GM18507 (cell line): ENCODE measurements at regions not wholly inside any gene's neighbourhood (a gene's known extent, or its start where the extent isn't known, plus 50 kb on each side); places are given as distances from the start of the nearest gene placed in this dataset.
"Not testable (repeated sequence)": the region's sequence is repeated elsewhere in the genome, so short reads cannot be mapped to it uniquely, and the experiment has no call there.

ENCODE experiments used
- DNase-seq: peaks from one replicate; pipeline ENCODE4 v3.0.0; 2011; ENCODE audit warnings: low read depth; ENCODE audit not compliant: insufficient read length; ENCODE audit errors: extremely low spot score
- FAIRE-seq: peaks from 2 replicates; lab custom pipeline; 2011; peaks lifted over from hg19 to GRCh38; lab: Jason Lieb, UNC

GRCh38 chrX:13396924-13397323 is 77.1 kb upstream of the ATXN3L start:
- no peak for FAIRE-seq
- DNase-seq = no peak

- DNase-seq = no peak
- FAIRE-seq = no peak
These were observed 69.6 kb upstream of the ATXN3L start for GRCh38 chrX:13389501-13389900.

GRCh38 chrX:13387666-13388494 is 68.0 kb upstream of the ATXN3L start:
- no peak for DNase-seq
- FAIRE-seq = no peak

- no peak for FAIRE-seq
- no peak for DNase-seq
These were observed 66.8 kb upstream of the ATXN3L start for GRCh38 chrX:13386636-13387035.

DNA sequence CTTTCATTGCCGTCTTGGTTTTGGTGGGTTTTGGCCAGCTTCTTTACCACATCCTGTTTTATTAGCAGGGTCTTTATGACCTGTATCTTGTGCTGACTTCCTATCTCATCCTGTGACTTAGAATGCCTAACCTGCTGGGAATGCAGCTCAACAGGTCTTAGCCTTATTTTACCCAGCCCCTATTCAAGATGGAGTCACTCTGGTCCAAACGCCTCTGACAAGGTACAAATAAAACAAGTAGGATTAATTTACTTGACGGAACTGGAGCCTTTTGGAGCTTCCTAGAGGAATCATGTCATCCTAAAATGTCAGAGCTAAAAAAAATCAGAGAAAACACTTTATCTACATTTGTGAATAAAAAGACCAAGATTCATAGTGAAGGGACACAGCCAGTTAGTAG is 66.2 kb upstream of the ATXN3L start:
- FAIRE-seq (no peak), DNase-seq (no peak)

DNA sequence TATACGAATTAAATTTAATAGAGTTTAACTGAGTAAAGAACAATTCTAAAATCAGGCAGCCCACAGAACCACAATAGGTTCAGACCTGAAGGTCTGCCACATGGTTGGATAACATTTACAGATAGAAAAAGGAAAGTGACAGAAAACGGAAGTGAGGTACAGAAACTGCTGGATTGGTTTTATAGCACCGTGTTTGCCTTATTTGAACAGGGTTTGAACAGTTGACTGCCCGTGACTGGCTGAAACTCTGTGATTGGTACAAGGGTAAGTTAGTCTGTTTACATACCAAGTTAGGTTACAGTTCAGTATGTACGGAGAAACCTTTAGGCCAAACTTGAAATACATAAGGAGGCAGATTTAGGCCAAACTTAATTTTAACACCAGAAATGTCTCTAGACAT is 64.1 kb upstream of the ATXN3L start:
- no peak for DNase-seq
- FAIRE-seq = peak; percentile 84

GRCh38 chrX:13381514-13381913 is 61.7 kb upstream of the ATXN3L start:
- no peak for DNase-seq
- no peak for FAIRE-seq

DNA sequence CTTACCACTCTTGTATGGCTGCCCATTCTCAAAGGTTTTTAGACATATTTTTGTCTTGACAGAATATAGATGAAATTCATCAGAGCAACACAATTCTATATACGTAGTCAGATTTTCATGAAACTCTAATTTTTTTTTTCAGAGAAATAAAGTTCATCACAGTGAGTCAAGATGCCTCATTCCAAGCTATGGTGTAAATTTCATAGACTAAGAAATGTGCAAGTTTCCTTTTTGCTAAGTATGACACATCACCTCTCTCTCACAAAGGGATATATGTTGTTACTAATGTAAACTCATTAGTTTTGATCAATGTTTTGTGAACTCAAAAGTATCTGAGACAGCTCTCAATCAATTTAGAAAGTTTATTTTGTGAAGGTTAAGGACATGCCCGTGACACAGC is 60.4 kb upstream of the ATXN3L start:
- FAIRE-seq = no peak
- DNase-seq = no peak

GRCh38 chrX:13378562-13379518 is 59.0 kb upstream of the ATXN3L start:
- not testable (repeated sequence) for DNase-seq
- peak; percentile 84 for FAIRE-seq

DNA sequence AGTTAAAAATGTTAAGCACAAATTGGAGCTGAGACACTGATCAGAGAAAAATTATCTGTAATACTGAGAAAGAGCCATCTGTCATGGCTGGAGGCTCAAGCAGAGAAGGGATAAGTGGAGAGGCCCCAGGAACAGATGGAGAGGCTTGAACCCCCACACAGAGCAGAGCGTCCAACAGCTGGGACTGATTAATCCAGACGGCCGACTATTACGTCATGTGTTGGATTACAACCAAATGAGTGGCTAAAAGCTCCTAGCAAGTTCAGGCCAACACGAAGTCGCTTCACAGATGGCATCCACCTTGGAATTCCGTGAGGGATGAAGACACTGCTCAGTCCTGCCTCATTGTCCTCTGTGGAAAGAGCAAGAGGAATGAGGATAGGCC is 57.7 kb upstream of the ATXN3L start:
- FAIRE-seq (no peak), DNase-seq (no peak)

DNA sequence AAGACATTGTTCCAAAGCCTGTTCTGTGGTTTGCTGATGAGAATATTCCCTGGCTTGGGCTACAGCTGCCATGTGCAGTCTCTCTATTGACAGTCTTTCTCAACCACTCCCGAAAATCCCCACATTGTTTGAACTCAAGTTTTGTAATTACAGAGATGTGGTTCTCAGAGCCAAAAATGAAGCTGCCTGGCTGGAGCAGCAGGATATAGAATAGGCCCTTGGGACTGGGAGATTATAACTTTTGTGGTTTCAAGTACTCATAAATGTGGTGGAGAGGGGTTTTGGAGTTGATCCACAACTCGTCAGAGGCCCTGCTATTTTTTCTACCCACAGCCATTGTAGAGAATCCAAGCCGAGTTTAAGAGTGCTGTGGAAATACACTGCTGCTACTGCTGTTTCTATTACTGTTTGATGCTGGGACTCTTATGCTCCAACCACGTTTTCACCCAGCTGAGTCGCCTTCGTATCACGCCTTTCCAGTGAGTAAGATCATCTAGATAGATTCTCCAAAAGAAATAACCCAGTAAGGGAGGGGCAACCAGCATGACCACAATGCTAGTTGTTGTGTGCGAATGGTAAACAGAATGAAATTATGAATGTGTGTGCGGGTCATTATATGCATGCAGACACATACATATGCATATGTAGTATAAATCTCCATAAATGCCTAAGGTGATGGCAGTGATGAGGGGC is 57.1 kb upstream of the ATXN3L start:
- FAIRE-seq = no peak
- no peak for DNase-seq

DNA sequence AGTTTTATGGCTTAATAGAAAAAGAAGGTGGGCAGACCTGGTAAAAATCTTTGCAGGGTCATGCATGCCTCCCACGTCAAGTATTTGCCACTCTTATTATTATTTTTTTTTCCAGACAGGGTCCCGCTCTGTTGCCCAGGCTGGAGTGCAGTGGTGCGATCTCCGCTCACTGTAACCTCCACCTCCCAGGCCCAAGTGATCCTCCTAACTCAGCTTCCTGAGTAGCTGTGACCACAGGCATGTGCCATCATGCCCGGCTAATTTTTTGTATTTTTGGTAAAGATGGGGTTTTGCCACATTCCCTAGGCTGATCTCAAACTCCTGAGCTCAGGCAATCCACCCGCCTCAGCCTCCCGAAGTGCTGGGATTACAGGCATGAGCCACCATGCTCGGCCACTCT is 55.7 kb upstream of the ATXN3L start:
- FAIRE-seq, DNase-seq: not testable (repeated sequence)

- no peak for DNase-seq
- FAIRE-seq = no peak
These were observed 54.5 kb upstream of the ATXN3L start for GRCh38 chrX:13374364-13374763.

- FAIRE-seq = no peak
These were observed 53.8 kb upstream of the ATXN3L start for GRCh38 chrX:13373431-13374187.

GRCh38 chrX:13373027-13373426 is 53.2 kb upstream of the ATXN3L start:
- FAIRE-seq = no peak
- DNase-seq = no peak

More at GRCh38 chrX:13373431-13374187, 53.8 kb upstream of the ATXN3L start:
- no peak for DNase-seq

DNA sequence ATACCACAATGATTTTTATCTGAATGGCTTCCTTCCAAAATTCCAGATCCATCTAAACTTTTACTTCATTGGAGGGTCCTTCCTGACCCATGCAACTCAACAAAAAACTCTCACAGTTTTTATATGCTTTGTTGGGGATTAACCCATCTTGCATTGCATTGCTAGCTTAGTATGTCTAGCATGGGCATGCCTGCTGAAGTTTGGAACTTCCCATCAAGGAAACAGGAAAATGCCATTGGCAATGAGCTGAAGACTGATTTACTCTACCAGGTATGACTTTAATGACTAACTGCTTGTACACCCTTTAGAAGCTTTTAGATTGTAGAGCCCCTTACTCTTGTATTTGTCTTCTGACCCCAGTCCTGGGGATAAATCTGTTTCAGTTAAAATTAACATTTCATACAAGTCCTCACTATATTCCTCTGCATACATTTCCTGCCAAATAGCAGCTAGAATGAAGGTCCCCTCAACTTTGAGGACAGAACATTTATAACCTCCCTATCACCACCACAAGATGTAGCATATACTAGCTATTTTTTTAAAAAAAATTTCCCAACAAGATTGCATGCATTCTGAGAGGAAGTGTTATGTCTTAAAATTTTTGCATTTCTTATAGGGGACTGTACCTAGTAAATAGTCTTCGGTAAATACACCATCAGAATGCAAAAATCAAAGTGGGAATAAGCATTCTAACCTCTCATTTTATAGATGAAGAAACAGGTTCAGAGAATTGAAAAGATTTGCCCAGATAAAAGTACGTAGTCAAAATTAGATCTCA is 52.5 kb upstream of the ATXN3L start:
- DNase-seq (no peak), FAIRE-seq (no peak)

GRCh38 chrX:13371186-13371585 is 51.3 kb upstream of the ATXN3L start:
- no peak for FAIRE-seq

DNA sequence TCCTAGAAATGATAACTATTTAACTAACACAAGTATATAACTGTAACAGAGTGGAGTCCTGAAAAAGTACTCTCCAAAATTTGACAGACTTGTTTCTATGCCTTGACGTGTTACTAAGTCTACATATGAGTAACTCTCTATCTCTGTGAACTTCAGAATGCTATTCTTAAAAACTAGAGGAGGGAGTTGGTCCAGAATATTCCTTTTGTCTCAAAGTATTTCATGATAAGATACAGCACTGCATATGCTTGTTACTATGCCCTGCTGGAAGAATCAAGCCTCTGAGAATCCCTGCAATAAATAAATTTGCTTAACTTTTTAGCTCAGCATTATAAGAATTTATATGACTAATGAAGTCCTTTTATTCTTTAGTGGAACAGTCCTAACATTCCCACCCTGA is 50.9 kb upstream of the ATXN3L start:
- FAIRE-seq = no peak

More at GRCh38 chrX:13371186-13371585, 51.3 kb upstream of the ATXN3L start:
- no peak for DNase-seq

More for the DNA sequence above, 50.9 kb upstream of the ATXN3L start:
- DNase-seq = no peak
